Stomach (tissue), 4 donors: ENCODE measurements at regions not wholly inside any gene's neighbourhood (a gene's known extent, or its start where the extent isn't known, plus 50 kb on each side); places are given as distances from the start of the nearest gene placed in this dataset.

Experiments used
- POLR2A ChIP-seq, 4 donors: fragments of 450-650 bp; IDR thresholded peaks; one replicate each; pipeline ENCODE4 v1.6.1; 2016; ENCODE audit warnings: antibody characterized with exemption in 4 of 4, control low read depth in 2 of 4, mild to moderate bottlenecking in 1 of 4, moderate library complexity in 1 of 4
- POLR2AphosphoS5 ChIP-seq, 3 donors: sonication (generic); formaldehyde crosslinking; IDR thresholded peaks; one replicate each; pipeline ENCODE4 v1.6.1; 2016; ENCODE audit warnings: antibody characterized with exemption in 3 of 3
- TF ChIP-seq, protein P1 (sequence below), 7 experiments: fragments of 450-650 bp in 4 of 7; fragments of 200-600 bp in 3 of 7; sonication (generic) in 3 of 7; IDR thresholded peaks; one replicate each; pipeline ENCODE4 v1.5.1; 2016 to 2019; ENCODE audit warnings: antibody characterized with exemption in 7 of 7, control low read depth in 2 of 7, mild to moderate bottlenecking in 1 of 7

DNA sequence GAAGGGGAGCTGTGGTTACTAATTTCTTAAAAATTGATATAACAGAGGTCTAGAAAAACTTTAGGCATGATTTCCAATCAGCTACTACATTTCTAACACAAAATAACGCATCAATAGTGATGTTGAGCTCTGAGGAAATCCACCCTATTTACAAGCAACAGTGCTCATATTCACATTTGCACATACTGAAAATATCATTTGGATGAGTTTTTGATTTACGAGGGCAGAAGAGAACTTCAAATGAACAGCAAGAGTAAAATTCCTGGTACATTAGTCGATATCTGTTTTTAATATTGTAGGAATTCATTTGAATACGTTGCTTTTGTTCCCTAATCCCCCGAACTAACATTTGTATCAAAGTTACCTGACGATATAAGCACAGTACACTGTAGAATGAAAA is 761.0 kb upstream of the POU3F3 start:
- no peak for TF ChIP-seq POLR2A (IDR thresholded peaks at IDR 0.05)
- TF ChIP-seq, protein P1, sequence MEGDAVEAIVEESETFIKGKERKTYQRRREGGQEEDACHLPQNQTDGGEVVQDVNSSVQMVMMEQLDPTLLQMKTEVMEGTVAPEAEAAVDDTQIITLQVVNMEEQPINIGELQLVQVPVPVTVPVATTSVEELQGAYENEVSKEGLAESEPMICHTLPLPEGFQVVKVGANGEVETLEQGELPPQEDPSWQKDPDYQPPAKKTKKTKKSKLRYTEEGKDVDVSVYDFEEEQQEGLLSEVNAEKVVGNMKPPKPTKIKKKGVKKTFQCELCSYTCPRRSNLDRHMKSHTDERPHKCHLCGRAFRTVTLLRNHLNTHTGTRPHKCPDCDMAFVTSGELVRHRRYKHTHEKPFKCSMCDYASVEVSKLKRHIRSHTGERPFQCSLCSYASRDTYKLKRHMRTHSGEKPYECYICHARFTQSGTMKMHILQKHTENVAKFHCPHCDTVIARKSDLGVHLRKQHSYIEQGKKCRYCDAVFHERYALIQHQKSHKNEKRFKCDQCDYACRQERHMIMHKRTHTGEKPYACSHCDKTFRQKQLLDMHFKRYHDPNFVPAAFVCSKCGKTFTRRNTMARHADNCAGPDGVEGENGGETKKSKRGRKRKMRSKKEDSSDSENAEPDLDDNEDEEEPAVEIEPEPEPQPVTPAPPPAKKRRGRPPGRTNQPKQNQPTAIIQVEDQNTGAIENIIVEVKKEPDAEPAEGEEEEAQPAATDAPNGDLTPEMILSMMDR (IDR thresholded peaks at IDR 0.05): no peak
- no peak for TF ChIP-seq POLR2AphosphoS5 (IDR thresholded peaks at IDR 0.05)
